ENCODE measurements at regions not wholly inside any gene's neighbourhood (a gene's known extent, or its start where the extent isn't known, plus 50 kb on each side); places are given as distances from the start of the nearest gene placed in this dataset.
"Not testable (repeated sequence)": the region's sequence is repeated elsewhere in the genome, so short reads cannot be mapped to it uniquely, and the experiment has no call there.

GRCh38 chr3:159293493-159293892 is 491.6 kb downstream of the MFSD1 start:
- H3K9ac ChIP-seq (ENCODE audit: insufficient read depth in 1 of 2, low read length in 2 of 2): no peak overlapping the region
- WGBS, 2 donors: 35 to 48% methylated on average over 1 of the region's 1 CpG
- DNase-seq (no peak), ATAC-seq (ENCODE audit: insufficient read depth, low FRiP score) (no peak)
- H3K27me3 ChIP-seq (ENCODE audit: control insufficient read depth in 3 of 3, insufficient read depth in 3 of 3, low read length in 2 of 3): no peaks in the 10 kb centered on the region
- H3K4me1 ChIP-seq (ENCODE audit: control insufficient read depth in 5 of 5, insufficient read depth in 5 of 5, low read length in 5 of 5): no peaks in the 10 kb centered on the region
- no peak for TF ChIP-seq CTCF (IDR thresholded peaks at IDR 0.05; ENCODE audit: control extremely low read depth, extremely low read depth)
- H3K36me3 ChIP-seq (ENCODE audit: control insufficient read depth in 4 of 4, insufficient read depth in 4 of 4, low read length in 4 of 4): no peaks in the 10 kb centered on the region
- no peaks in the 10 kb centered on the region for H3K9me3 ChIP-seq (ENCODE audit: control insufficient read depth in 4 of 4, insufficient read depth in 3 of 4, low read length in 3 of 4)
- no peak overlapping the region for H3K4me3 ChIP-seq
- H3K27ac ChIP-seq (ENCODE audit: low read depth in 1 of 2, low read length in 1 of 2): no peak overlapping the region

GRCh38 chr3:159301961-159302360 is 500.1 kb downstream of the MFSD1 start:
- no peak overlapping the region for H3K4me3 ChIP-seq
- H3K9me3 ChIP-seq (ENCODE audit: control insufficient read depth in 4 of 4, insufficient read depth in 3 of 4, low read length in 3 of 4): no peaks in the 10 kb centered on the region
- no peaks in the 10 kb centered on the region for H3K27me3 ChIP-seq (ENCODE audit: control insufficient read depth in 3 of 3, insufficient read depth in 3 of 3, low read length in 2 of 3)
- DNase-seq (no peak), ATAC-seq (ENCODE audit: insufficient read depth, low FRiP score) (no peak)
- H3K36me3 ChIP-seq (ENCODE audit: control insufficient read depth in 4 of 4, insufficient read depth in 4 of 4, low read length in 4 of 4): no peaks in the 10 kb centered on the region
- TF ChIP-seq CTCF (IDR thresholded peaks at IDR 0.05; ENCODE audit: control extremely low read depth, extremely low read depth): no peak
- no peak overlapping the region for H3K27ac ChIP-seq (ENCODE audit: low read depth in 1 of 2, low read length in 1 of 2)
- WGBS, 2 donors: 46 to 79% methylated on average over 1 of the region's 1 CpG
- H3K9ac ChIP-seq (ENCODE audit: insufficient read depth in 1 of 2, low read length in 2 of 2): no peak overlapping the region
- H3K4me1 ChIP-seq (ENCODE audit: control insufficient read depth in 5 of 5, insufficient read depth in 5 of 5, low read length in 5 of 5): no peaks in the 10 kb centered on the region

- no peaks in the 10 kb centered on the region for H3K9me3 ChIP-seq (ENCODE audit: control insufficient read depth in 4 of 4, insufficient read depth in 3 of 4, low read length in 3 of 4)
- H3K4me3 ChIP-seq: no peak overlapping the region
- H3K4me1 ChIP-seq (ENCODE audit: control insufficient read depth in 5 of 5, insufficient read depth in 5 of 5, low read length in 5 of 5): no peaks in the 10 kb centered on the region
- no peak overlapping the region for H3K9ac ChIP-seq (ENCODE audit: insufficient read depth in 1 of 2, low read length in 2 of 2)
- no peaks in the 10 kb centered on the region for H3K27me3 ChIP-seq (ENCODE audit: control insufficient read depth in 3 of 3, insufficient read depth in 3 of 3, low read length in 2 of 3)
- no peak overlapping the region for H3K27ac ChIP-seq (ENCODE audit: low read depth in 1 of 2, low read length in 1 of 2)
- DNase-seq (no peak), ATAC-seq (ENCODE audit: insufficient read depth, low FRiP score) (no peak)
- no peaks in the 10 kb centered on the region for H3K36me3 ChIP-seq (ENCODE audit: control insufficient read depth in 4 of 4, insufficient read depth in 4 of 4, low read length in 4 of 4)
- no peak for TF ChIP-seq CTCF (IDR thresholded peaks at IDR 0.05; ENCODE audit: control extremely low read depth, extremely low read depth)
Observed at GRCh38 chr3:159305017-159305416, 503.2 kb downstream of the MFSD1 start.

- H3K9me3 ChIP-seq (ENCODE audit: control insufficient read depth in 4 of 4, insufficient read depth in 3 of 4, low read length in 3 of 4); DNase-seq; H3K4me3 ChIP-seq; ATAC-seq (ENCODE audit: insufficient read depth, low FRiP score); H3K36me3 ChIP-seq (ENCODE audit: control insufficient read depth in 4 of 4, insufficient read depth in 4 of 4, low read length in 4 of 4); H3K27ac ChIP-seq (ENCODE audit: low read depth in 1 of 2, low read length in 1 of 2); H3K4me1 ChIP-seq (ENCODE audit: control insufficient read depth in 5 of 5, insufficient read depth in 5 of 5, low read length in 5 of 5); H3K9ac ChIP-seq (ENCODE audit: insufficient read depth in 1 of 2, low read length in 2 of 2); H3K27me3 ChIP-seq (ENCODE audit: control insufficient read depth in 3 of 3, insufficient read depth in 3 of 3, low read length in 2 of 3): not testable (repeated sequence)
- 72 to 76% methylated on average over 3 of the region's 3 CpGs for WGBS, 2 donors
Observed at GRCh38 chr3:159316706-159317105, 514.9 kb downstream of the MFSD1 start.
